Endodermal cell (in vitro differentiated cells): ENCODE measurements at regions not wholly inside any gene's neighbourhood (a gene's known extent, or its start where the extent isn't known, plus 50 kb on each side); places are given as distances from the start of the nearest gene placed in this dataset.
"Not testable (repeated sequence)": the region's sequence is repeated elsewhere in the genome, so short reads cannot be mapped to it uniquely, and the experiment has no call there.

Source experiments
- DNase-seq: peaks from one replicate; pipeline ENCODE4 v3.0.0-alpha.2; 2017
- H3K27ac ChIP-seq: 2 replicates; pipeline ENCODE4 v1.5.1; 2013; ENCODE audit warnings: mild to moderate bottlenecking, low read depth, low read length, moderate library complexity
- H3K27me3 ChIP-seq: 2 replicates; pipeline ENCODE4 v1.6.1; 2013; ENCODE audit warnings: mild to moderate bottlenecking, low read length, moderate library complexity; ENCODE audit not compliant: insufficient read depth, control insufficient read depth, poor library complexity, severe bottlenecking
- H3K36me3 ChIP-seq: 2 replicates; pipeline ENCODE4 v1.7.0; 2013; ENCODE audit warnings: mild to moderate bottlenecking, low read length, moderate library complexity; ENCODE audit not compliant: control insufficient read depth, insufficient read depth
- H3K4me1 ChIP-seq: one replicate; pipeline ENCODE4 v1.7.0; 2013; ENCODE audit warnings: low read length; ENCODE audit not compliant: control insufficient read depth, insufficient read depth
- H3K4me3 ChIP-seq: 2 replicates; pipeline ENCODE4 v1.5.1; 2013; ENCODE audit warnings: mild to moderate bottlenecking, low read length, moderate library complexity
- H3K9ac ChIP-seq: 2 replicates; pipeline ENCODE4 v1.6.1; 2013; ENCODE audit warnings: mild to moderate bottlenecking, low read length, moderate library complexity; ENCODE audit not compliant: poor library complexity, severe bottlenecking; ENCODE audit errors: extremely low read depth
- H3K9me3 ChIP-seq: 2 replicates; pipeline ENCODE4 v1.6.1; 2013; ENCODE audit warnings: mild to moderate bottlenecking, low read length, moderate library complexity; ENCODE audit not compliant: control insufficient read depth
- H3K27ac Mint-ChIP-seq: 2 replicates; pipeline ENCODE4 v1.8.0; 2020; ENCODE audit warnings: mixed read lengths
- H3K27me3 Mint-ChIP-seq: 2 replicates; pipeline ENCODE4 v1.8.0; 2021; ENCODE audit warnings: mild to moderate bottlenecking, mixed read lengths; ENCODE audit not compliant: insufficient read depth
- H3K36me3 Mint-ChIP-seq: 2 replicates; pipeline ENCODE4 v1.8.0; 2020; ENCODE audit warnings: low read depth, mixed read lengths
- H3K4me1 Mint-ChIP-seq: 2 replicates; pipeline ENCODE4 v1.8.0; 2020; ENCODE audit warnings: mixed read lengths
- H3K4me3 Mint-ChIP-seq: 2 replicates; pipeline ENCODE4 v1.8.0; 2020; ENCODE audit warnings: mild to moderate bottlenecking, moderate library complexity, mixed read lengths
- H3K9me3 Mint-ChIP-seq: 2 replicates; pipeline ENCODE4 v1.8.0; 2020; ENCODE audit warnings: mild to moderate bottlenecking, mixed read lengths
- CTCF ChIP-seq: fragments of 200-600 bp; sonication (generic); conservative IDR thresholded peaks from 2 replicates; pipeline ENCODE4 v1.5.0; 2021; ENCODE audit warnings: antibody characterized with exemption, mild to moderate bottlenecking
- WGBS, 2 experiments: methylation state at CpG; one replicate each; pipeline versions ENCODE4 v1.1.5 to v1.1.7; 2013; ENCODE audit warnings: missing lambda C conversion rate in 2 of 2, mixed read lengths in 1 of 2; ENCODE audit not compliant: insufficient coverage in 1 of 2, insufficient read length in 1 of 2; 5-methylcytosine and 5-hydroxymethylcytosine counted together

- no peaks in the 10 kb centered on the region for H3K27me3 Mint-ChIP-seq
These were observed 384.5 kb downstream of the HGF start for GRCh38 chr7:81385370-81385769.

GRCh38 chr7:81383846-81384245 lies 386.0 kb downstream of the HGF start:
- no peak overlapping the region for H3K4me3 Mint-ChIP-seq
- H3K9me3 Mint-ChIP-seq, result no peaks in the 10 kb centered on the region
- no peak overlapping the region for H3K27ac ChIP-seq
- no peak overlapping the region for H3K27ac Mint-ChIP-seq
- no peak for DNase-seq
- H3K9me3 ChIP-seq, result no peaks in the 10 kb centered on the region
- no peak for TF ChIP-seq CTCF
- H3K36me3 ChIP-seq, result no peaks in the 10 kb centered on the region
- no peaks in the 10 kb centered on the region for H3K36me3 Mint-ChIP-seq
- no peaks in the 10 kb centered on the region for H3K4me1 Mint-ChIP-seq
- no peak overlapping the region for H3K4me3 ChIP-seq
- no peaks in the 10 kb centered on the region for H3K27me3 Mint-ChIP-seq
- no peaks in the 10 kb centered on the region for H3K4me1 ChIP-seq
- H3K9ac ChIP-seq, result no peak overlapping the region
- 92 to 93% methylated on average over 1 to 2 of the region's 2 CpGs for WGBS, 2 experiments
- H3K27me3 ChIP-seq, result no peaks in the 10 kb centered on the region

More at GRCh38 chr7:81385370-81385769, 384.5 kb downstream of the HGF start:
- TF ChIP-seq CTCF, result no peak
- Mint-ChIP-seq H3K36me3 (no peaks in the 10 kb centered on the region), H3K27ac (no peak overlapping the region), H3K4me3 (no peak overlapping the region), H3K4me1 (no peaks in the 10 kb centered on the region), H3K9me3 (no peaks in the 10 kb centered on the region)
- Histone ChIP-seq H3K27ac (no peak overlapping the region), H3K4me3 (no peak overlapping the region), H3K4me1 (no peaks in the 10 kb centered on the region), H3K36me3 (no peaks in the 10 kb centered on the region), H3K27me3 (no peaks in the 10 kb centered on the region), H3K9me3 (no peaks in the 10 kb centered on the region), H3K9ac (no peak overlapping the region)
- no CpG with 5 or more reads among the region's 1 CpG for WGBS, 2 experiments
- no peak for DNase-seq

- H3K9me3 Mint-ChIP-seq, H3K4me3 Mint-ChIP-seq, DNase-seq, H3K27ac Mint-ChIP-seq, H3K27me3 Mint-ChIP-seq, H3K9ac ChIP-seq, H3K27ac ChIP-seq, H3K4me1 Mint-ChIP-seq, H3K9me3 ChIP-seq, H3K4me3 ChIP-seq, H3K36me3 Mint-ChIP-seq, H3K27me3 ChIP-seq, H3K4me1 ChIP-seq, H3K36me3 ChIP-seq: not testable (repeated sequence)
These were observed 395.2 kb downstream of the HGF start for GRCh38 chr7:81374641-81375040.

GRCh38 chr7:81370822-81371221 lies 399.0 kb downstream of the HGF start:
- H3K4me3 Mint-ChIP-seq, result no peak overlapping the region
- no peaks in the 10 kb centered on the region for H3K36me3 Mint-ChIP-seq
- DNase-seq, result no peak
- H3K27me3 ChIP-seq, result no peaks in the 10 kb centered on the region
- WGBS, 2 experiments, result 92% methylated on average over 1 of the region's 1 CpG; no CpG with 5 or more reads in 1 of the 2 experiments
- H3K9ac ChIP-seq, result no peak overlapping the region
- no peaks in the 10 kb centered on the region for H3K4me1 Mint-ChIP-seq
- H3K4me1 ChIP-seq, result no peaks in the 10 kb centered on the region
- no peaks in the 10 kb centered on the region for H3K27me3 Mint-ChIP-seq
- H3K9me3 ChIP-seq, result no peaks in the 10 kb centered on the region
- H3K27ac ChIP-seq, result no peak overlapping the region
- H3K9me3 Mint-ChIP-seq, result no peaks in the 10 kb centered on the region
- TF ChIP-seq CTCF, result no peak
- no peak overlapping the region for H3K4me3 ChIP-seq
- no peak overlapping the region for H3K27ac Mint-ChIP-seq
- H3K36me3 ChIP-seq, result no peaks in the 10 kb centered on the region
